ENCODE measurements at regions not wholly inside any gene's neighbourhood (a gene's known extent, or its start where the extent isn't known, plus 50 kb on each side); places are given as distances from the start of the nearest gene placed in this dataset.

- DNase-seq (ENCODE audit: low read depth) = no peak
Measured at GRCh38 chr2:120785228-120785966, 49.7 kb downstream of the GLI2 start.

- DNase-seq (ENCODE audit: low read depth) = no peak
Measured at GRCh38 chr2:120786038-120786960, 50.6 kb downstream of the GLI2 start.

- no peak for DNase-seq (ENCODE audit: low read depth)
Measured at GRCh38 chr2:120787111-120787821, 51.6 kb downstream of the GLI2 start.

- DNase-seq (ENCODE audit: low read depth) = no peak
Measured at GRCh38 chr2:120787822-120788700, 52.4 kb downstream of the GLI2 start.

GRCh38 chr2:120791243-120791961 lies 55.7 kb downstream of the GLI2 start:
- DNase-seq (ENCODE audit: low read depth) = no peak

GRCh38 chr2:120791962-120792297 lies 56.3 kb downstream of the GLI2 start:
- DNase-seq (ENCODE audit: low read depth) = no peak

GRCh38 chr2:120793682-120794403 lies 58.2 kb downstream of the GLI2 start:
- DNase-seq (ENCODE audit: low read depth) = no peak

GRCh38 chr2:120794716-120795115 lies 59.0 kb downstream of the GLI2 start:
- DNase-seq (ENCODE audit: low read depth) = no peak

- no peak for DNase-seq (ENCODE audit: low read depth)
Measured at GRCh38 chr2:120796094-120796493, 60.4 kb downstream of the GLI2 start.

GRCh38 chr2:120797421-120798221 lies 62.0 kb downstream of the GLI2 start:
- DNase-seq (ENCODE audit: low read depth) = no peak

GRCh38 chr2:120798567-120799247 lies 63.0 kb downstream of the GLI2 start:
- no peak for DNase-seq (ENCODE audit: low read depth)

- no peak for DNase-seq (ENCODE audit: low read depth)
Measured at GRCh38 chr2:120802158-120802557, 66.5 kb downstream of the GLI2 start.

GRCh38 chr2:120802867-120803484 lies 67.3 kb downstream of the GLI2 start:
- DNase-seq (ENCODE audit: low read depth) = no peak

- no peak for DNase-seq (ENCODE audit: low read depth)
Measured at GRCh38 chr2:120803764-120804335, 68.2 kb downstream of the GLI2 start.

GRCh38 chr2:120804459-120804858 lies 68.8 kb downstream of the GLI2 start:
- no peak for DNase-seq (ENCODE audit: low read depth)

GRCh38 chr2:120805011-120805410 lies 69.3 kb downstream of the GLI2 start:
- no peak for DNase-seq (ENCODE audit: low read depth)

- no peak for DNase-seq (ENCODE audit: low read depth)
Measured at GRCh38 chr2:120805602-120806001, 69.9 kb downstream of the GLI2 start.

- no peak for DNase-seq (ENCODE audit: low read depth)
Measured at GRCh38 chr2:120807751-120808150, 72.1 kb downstream of the GLI2 start.

Data from GM04504 (cell line).